Fibroblast of pulmonary artery (primary cell): ENCODE measurements at regions not wholly inside any gene's neighbourhood (a gene's known extent, or its start where the extent isn't known, plus 50 kb on each side); places are given as distances from the start of the nearest gene placed in this dataset.
A peak's percentile ranks its signal among the peaks of the same experiment; 100 is the strongest.
"Not testable (repeated sequence)": the region's sequence is repeated elsewhere in the genome, so short reads cannot be mapped to it uniquely, and the experiment has no call there.

Experiments used
- DNase-seq: peaks from one replicate; pipeline ENCODE4 v3.0.0-alpha.2; 2010; ENCODE audit warnings: low read depth
- H3K4me3 ChIP-seq: replicated peaks from 2 replicates; pipeline ENCODE4 v1.5.1; 2011; ENCODE audit warnings: low read depth, mild to moderate bottlenecking, control low read depth, low read length, moderate library complexity
- TF ChIP-seq, protein P1 (sequence below): IDR thresholded peaks from 2 replicates; pipeline ENCODE4 v1.5.1; 2011; ENCODE audit warnings: mild to moderate bottlenecking, control low read depth, low read length, inconsistent platforms; ENCODE audit errors: missing control alignments

DNA sequence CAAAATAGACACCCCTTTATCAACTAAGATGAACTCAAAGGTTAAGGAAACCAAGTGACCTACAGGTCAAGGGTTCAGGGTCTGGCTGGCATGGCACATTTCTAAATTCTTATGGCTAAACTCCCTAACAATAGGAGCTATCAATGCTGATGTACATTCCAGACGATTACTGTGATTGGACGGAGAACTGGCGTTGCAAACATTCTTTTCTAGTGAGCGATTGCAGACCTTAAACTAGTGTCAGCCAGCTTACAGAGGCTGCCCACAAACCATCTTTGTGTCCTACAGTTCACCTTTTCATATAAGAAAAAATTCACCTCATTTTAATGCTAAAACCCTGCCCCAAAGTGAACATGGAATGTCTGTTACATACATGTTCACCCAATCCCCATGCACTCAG lies 382.9 kb downstream of the MAT2B start:
- TF ChIP-seq, protein P1, sequence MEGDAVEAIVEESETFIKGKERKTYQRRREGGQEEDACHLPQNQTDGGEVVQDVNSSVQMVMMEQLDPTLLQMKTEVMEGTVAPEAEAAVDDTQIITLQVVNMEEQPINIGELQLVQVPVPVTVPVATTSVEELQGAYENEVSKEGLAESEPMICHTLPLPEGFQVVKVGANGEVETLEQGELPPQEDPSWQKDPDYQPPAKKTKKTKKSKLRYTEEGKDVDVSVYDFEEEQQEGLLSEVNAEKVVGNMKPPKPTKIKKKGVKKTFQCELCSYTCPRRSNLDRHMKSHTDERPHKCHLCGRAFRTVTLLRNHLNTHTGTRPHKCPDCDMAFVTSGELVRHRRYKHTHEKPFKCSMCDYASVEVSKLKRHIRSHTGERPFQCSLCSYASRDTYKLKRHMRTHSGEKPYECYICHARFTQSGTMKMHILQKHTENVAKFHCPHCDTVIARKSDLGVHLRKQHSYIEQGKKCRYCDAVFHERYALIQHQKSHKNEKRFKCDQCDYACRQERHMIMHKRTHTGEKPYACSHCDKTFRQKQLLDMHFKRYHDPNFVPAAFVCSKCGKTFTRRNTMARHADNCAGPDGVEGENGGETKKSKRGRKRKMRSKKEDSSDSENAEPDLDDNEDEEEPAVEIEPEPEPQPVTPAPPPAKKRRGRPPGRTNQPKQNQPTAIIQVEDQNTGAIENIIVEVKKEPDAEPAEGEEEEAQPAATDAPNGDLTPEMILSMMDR: no peak
- H3K4me3 ChIP-seq: no peak overlapping the region
- peak; percentile 52 for DNase-seq

DNA sequence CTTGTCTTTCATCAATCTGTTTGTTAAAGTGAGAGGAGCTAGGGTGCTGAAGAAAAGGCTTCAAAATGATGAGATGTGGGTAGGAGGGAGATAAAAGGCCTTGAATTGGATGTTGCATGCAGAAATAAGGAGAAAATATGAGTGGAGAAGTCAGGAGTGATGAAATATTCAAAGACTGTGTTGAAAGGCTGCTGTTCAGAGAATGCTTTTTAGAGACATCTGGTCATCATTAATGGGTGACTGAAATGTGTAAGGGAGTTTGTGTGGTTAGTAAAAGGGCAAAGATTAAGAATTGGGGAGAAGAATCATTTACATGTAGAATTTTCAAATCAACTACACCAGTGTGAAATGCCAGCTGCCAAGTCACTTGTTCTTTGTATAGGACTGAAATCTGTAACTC lies 383.9 kb downstream of the MAT2B start:
- peak; percentile 73 for DNase-seq
- H3K4me3 ChIP-seq: no peak overlapping the region
- TF ChIP-seq, protein P1: no peak

DNA sequence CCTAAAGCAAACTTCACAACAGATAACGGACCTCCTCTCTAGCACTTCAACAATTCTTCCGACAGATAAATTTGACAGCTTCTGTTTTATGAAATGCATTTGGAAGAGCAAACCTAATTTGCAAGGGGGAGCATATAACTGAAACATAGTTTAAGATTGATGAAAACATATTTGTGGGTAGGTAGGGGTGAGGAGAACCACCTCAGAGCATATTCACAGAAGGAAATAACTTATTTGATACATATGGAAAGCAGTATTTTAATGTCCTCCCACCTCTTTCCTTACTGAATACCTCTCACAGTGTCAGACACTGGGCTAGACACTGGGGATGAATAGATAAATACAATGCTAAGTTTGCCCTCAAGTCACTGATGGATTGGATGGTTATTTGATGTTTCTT lies 384.8 kb downstream of the MAT2B start:
- TF ChIP-seq, protein P1: no peak
- no peak overlapping the region for H3K4me3 ChIP-seq
- no peak for DNase-seq

DNA sequence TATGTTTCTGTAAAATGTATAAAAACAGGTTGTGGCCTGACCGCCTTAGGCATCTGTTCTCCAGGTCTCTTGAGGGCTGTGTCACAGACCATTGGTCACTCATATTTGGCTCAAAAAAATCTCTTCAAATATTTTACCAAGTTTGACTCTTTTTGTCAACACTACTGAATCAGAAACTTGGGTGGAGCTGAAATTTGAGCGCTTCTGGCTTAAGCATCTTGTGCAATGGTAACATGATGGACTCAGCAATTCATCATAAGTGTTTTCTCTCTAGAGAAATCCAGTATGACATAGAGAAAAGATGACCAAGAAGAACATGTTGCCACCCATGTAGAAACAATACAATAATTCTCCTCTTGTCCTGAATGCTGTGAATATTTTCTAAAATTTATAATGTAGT lies 387.9 kb downstream of the MAT2B start:
- TF ChIP-seq, protein P1: no peak
- peak; percentile 54 for DNase-seq
- no peak overlapping the region for H3K4me3 ChIP-seq

DNA sequence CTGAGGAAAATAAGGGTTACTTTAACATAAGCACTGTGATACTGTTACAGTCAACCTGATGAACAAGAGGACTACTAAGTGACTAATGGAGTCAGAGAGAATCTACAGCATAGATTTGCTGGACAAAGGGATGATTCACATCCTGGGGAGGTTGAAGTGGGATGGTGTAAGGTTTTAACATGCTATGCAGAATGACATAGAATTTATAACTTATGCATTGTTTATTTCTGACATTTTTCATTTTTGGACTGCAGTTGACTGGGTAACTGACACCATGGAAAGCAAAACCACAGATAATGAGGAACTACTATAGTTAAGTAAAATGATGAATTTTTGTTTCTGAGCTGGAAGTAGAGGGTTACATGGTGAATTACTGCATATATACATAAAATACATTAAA lies 389.2 kb downstream of the MAT2B start:
- DNase-seq: peak; percentile 83
- no peak overlapping the region for H3K4me3 ChIP-seq
- TF ChIP-seq, protein P1: no peak

DNA sequence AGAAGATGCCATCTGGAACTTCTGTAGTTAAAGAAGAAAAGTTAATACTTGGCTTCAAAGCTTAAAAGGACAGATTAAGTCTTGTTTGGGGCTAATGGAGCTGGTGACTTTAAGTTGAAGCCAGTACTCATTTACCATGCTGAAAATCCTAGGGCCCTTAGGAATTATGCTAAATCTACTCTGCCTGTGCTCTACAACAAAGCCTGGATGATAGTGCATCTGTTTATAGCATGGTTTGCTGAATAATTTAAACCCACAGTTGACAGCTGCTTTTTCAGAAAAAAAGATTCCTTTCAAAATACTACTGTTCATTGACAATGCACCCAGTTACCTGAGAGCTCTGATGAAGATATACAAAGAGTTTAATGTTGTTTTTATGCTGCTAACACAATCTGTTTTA lies 393.5 kb downstream of the MAT2B start:
- no peak overlapping the region for H3K4me3 ChIP-seq
- no peak for DNase-seq
- TF ChIP-seq, protein P1: no peak

DNA sequence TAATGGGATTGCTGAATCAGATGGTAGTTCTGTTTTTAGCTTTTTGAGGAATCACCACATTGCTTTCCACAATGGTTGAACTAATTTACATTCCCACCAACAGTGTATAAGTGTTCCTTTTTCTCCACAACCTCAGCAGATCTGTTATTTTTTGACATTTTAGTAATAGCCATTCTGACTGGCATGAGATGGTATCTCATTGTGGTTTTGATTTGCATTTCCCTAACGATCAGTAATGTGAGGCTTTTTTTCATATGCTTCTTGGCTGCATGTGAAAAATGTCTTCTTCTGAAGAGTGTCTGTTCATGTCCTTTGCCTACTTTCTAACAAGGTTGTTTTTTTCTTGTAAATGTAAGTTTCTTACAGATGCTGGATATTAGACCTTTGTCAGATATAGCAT lies 402.4 kb downstream of the MAT2B start:
- H3K4me3 ChIP-seq, DNase-seq: not testable (repeated sequence)

DNA sequence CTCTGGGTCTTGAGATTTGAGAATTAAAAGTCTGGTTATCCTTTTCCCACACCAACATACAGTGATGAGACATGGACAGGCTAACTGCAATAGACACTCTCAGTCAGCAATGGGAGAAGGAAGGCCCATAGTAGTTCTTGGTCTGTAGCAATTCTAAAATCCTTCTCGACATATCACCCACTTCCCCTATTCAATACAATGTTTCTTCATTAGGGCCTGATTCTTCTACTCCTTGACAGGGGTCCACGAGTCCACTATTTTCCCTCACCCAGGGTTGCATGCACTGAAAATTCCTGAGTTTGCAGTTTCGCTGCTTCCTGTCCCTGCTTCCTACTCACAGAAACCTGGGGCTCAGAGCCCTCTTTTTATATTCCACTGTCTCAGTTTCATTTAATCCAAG lies 402.8 kb downstream of the MAT2B start:
- TF ChIP-seq, protein P1: no peak
- DNase-seq: no peak

More for the DNA sequence above, 402.8 kb downstream of the MAT2B start:
- H3K4me3 ChIP-seq: no peak overlapping the region
